K562 (cell line): ENCODE measurements at regions not wholly inside any gene's neighbourhood (a gene's known extent, or its start where the extent isn't known, plus 50 kb on each side); places are given as distances from the start of the nearest gene placed in this dataset.

Source experiments
- ATAC-seq: fragments of 200-7000 bp; cut with Tn5 transposase; 3 replicates; pipeline ENCODE4 v1.9.1; 2020; ENCODE audit warnings: moderate library complexity
- BruUV-seq: library from RNA; stranded (reverse); fragments of 400-500 nt; replicated peaks from 2 replicates; lab custom pipeline; 2021; lab: Mats Ljungman, UMichigan
- CTCF ChIA-PET: fragments of 300-600 bp; formaldehyde crosslinking; extraction: SDS; loops from one replicate; lab custom pipeline; 2021; ENCODE audit warnings: low intra/inter-chr PET ratio; lab: Yijun Ruan, JAX
- POLR2A ChIA-PET: fragments of 300-600, 350-650 bp; sonication (Branson Sonifier 250); formaldehyde crosslinking; extraction: SDS; loops from one replicate; lab custom pipeline; 2021; ENCODE audit warnings: antibody characterized with exemption, inconsistent platforms; lab: Yijun Ruan, JAX
- DNase-seq, 4 experiments: peaks; one replicate each; pipeline versions ENCODE4 v3.0.0 to v3.0.0-alpha.2; 2011 to 2018; ENCODE audit warnings: low spot score in 3 of 4, mixed read lengths in 3 of 4; ENCODE audit errors: extremely low read depth in 1 of 4
- FAIRE-seq: peaks from 2 replicates; lab custom pipeline; 2011; peaks lifted over from hg19 to GRCh38; lab: Jason Lieb, UNC
- H2AFZ ChIP-seq: 2 replicates; pipeline ENCODE4 v1.6.0; 2011; ENCODE audit warnings: low read depth, low read length, control low read depth, inconsistent platforms
- H3K27ac ChIP-seq: fragments of 200-600 bp; 3 replicates; pipeline ENCODE4 v1.8.0; 2011; ENCODE audit warnings: low read depth, mild to moderate bottlenecking, control low read depth, inconsistent platforms, low read length, moderate library complexity, mixed read lengths; ENCODE audit errors: extremely low read depth
- H3K27me3 ChIP-seq, 2 experiments: fragments of 300-600 bp in 1 of 2; 2 replicates in 1 of 2; 3 replicates in 1 of 2; pipeline versions ENCODE4 v1.6.0 to v1.8.0; 2011; ENCODE audit warnings: inconsistent platforms in 2 of 2, low read length in 2 of 2, mild to moderate bottlenecking in 1 of 2, mixed read lengths in 1 of 2, moderate library complexity in 1 of 2; ENCODE audit not compliant: control insufficient read depth in 2 of 2, insufficient read depth in 2 of 2
- H3K36me3 ChIP-seq: fragments of 300-600 bp; 3 replicates; pipeline ENCODE4 v1.8.0; 2011; ENCODE audit warnings: mild to moderate bottlenecking, low read length, inconsistent platforms; ENCODE audit not compliant: control insufficient read depth, insufficient read depth
- H3K4me1 ChIP-seq, 2 experiments: fragments of 200-600 bp in 1 of 2; replicated peaks in 1 of 2; 2 replicates in 1 of 2; 3 replicates in 1 of 2; pipeline versions ENCODE4 v1.5.1 to v1.8.0; 2011; ENCODE audit warnings: inconsistent platforms in 2 of 2, low read length in 2 of 2, mild to moderate bottlenecking in 1 of 2, mixed read lengths in 1 of 2, moderate library complexity in 1 of 2; ENCODE audit not compliant: control insufficient read depth in 2 of 2, insufficient read depth in 2 of 2
- H3K4me2 ChIP-seq: 2 replicates; pipeline ENCODE4 v1.6.1; 2011; ENCODE audit warnings: low read length, control low read depth, inconsistent platforms, mixed read lengths; ENCODE audit not compliant: insufficient read depth
- H3K4me3 ChIP-seq: fragments of 200-600 bp; sonication (generic), shearing (Covaris generic); 2 replicates; pipeline ENCODE4 v1.5.1; 2016; ENCODE audit warnings: control low read depth, inconsistent platforms
- H3K79me2 ChIP-seq: fragments of 200-600 bp; 3 replicates; pipeline ENCODE4 v1.8.0; 2011; ENCODE audit warnings: low read length, inconsistent platforms; ENCODE audit not compliant: control insufficient read depth, insufficient read depth
- H3K9ac ChIP-seq, 2 experiments: 2 replicates each; pipeline versions ENCODE4 v1.6.0 to v1.6.1; 2011; ENCODE audit warnings: low read depth in 2 of 2, low read length in 2 of 2, control low read depth in 1 of 2, inconsistent platforms in 1 of 2, mild to moderate bottlenecking in 1 of 2, mixed read lengths in 1 of 2; ENCODE audit not compliant: insufficient read depth in 1 of 2
- H3K9me1 ChIP-seq: one replicate; pipeline ENCODE4 v1.6.0; 2011; ENCODE audit warnings: inconsistent platforms, mild to moderate bottlenecking, low read length, moderate library complexity; ENCODE audit not compliant: control insufficient read depth, insufficient read depth
- H3K9me3 ChIP-seq: replicated peaks from 2 replicates; pipeline ENCODE4 v1.5.1; 2011; ENCODE audit warnings: low read depth, low read length, inconsistent platforms; ENCODE audit not compliant: control insufficient read depth, insufficient read depth
- H4K20me1 ChIP-seq: replicated peaks from 2 replicates; pipeline ENCODE4 v1.6.1; 2011; ENCODE audit warnings: low read length, inconsistent platforms, mixed read lengths; ENCODE audit not compliant: control insufficient read depth, insufficient read depth
- CEBPG ChIP-seq, 3 experiments: fragments of 200-800 bp in 1 of 3; sonication (Bioruptor generic) in 1 of 3; sonication (generic) in 1 of 3; formaldehyde crosslinking in 1 of 3; IDR thresholded peaks in 2 of 3; conservative IDR thresholded peaks in 1 of 3; 2 replicates each; pipeline versions ENCODE4 v1.6.1 to v1.8.0; 2016 to 2022; ENCODE audit warnings: missing compliant biosample characterization in 2 of 3, missing genetic modification characterization in 2 of 3, mild to moderate bottlenecking in 1 of 3, missing genetic modification reagents in 1 of 3
- NR3C1 ChIP-seq: sonication (generic); formaldehyde crosslinking; IDR thresholded peaks from 2 replicates; pipeline ENCODE4 v1.8.1; 2022; ENCODE audit warnings: missing genetic modification reagents
- TRIM24 ChIP-seq, 2 experiments: fragments of 450-650 bp; IDR thresholded peaks; 2 replicates each; pipeline ENCODE4 v1.6.1; 2016
- VEZF1 ChIP-seq: fragments of 200-800 bp; sonication (Bioruptor generic); IDR thresholded peaks from 2 replicates; pipeline ENCODE4 v1.6.1; 2017; ENCODE audit warnings: missing genetic modification characterization, missing compliant biosample characterization
- WGBS: fragments of 100-300 bp; shearing (Covaris generic); methylation state at CpG from one replicate; pipeline ENCODE4 v1.1.6; 2016; ENCODE audit warnings: low coverage, mixed read lengths; ENCODE audit not compliant: insufficient coverage; ENCODE audit errors: missing lambda C conversion rate; 5-methylcytosine and 5-hydroxymethylcytosine counted together
- in situ Hi-C: fragments of 300-500 bp; cut with MboI; formaldehyde crosslinking; loops from 4 replicates; pipeline ENCODE4 v1.15.0; 2018; ENCODE audit warnings: inconsistent platforms, mixed read lengths
- intact Hi-C: fragments of 100-400 bp; cut with micrococcal nuclease; formaldehyde crosslinking; loops from 2 replicates; pipeline ENCODE4 v1.14.2; 2022
- TF ChIP-seq, protein P1 (sequence below): IDR thresholded peaks from 2 replicates; pipeline ENCODE4 v1.6.1; 2014; ENCODE audit warnings: antibody characterized with exemption
- TF ChIP-seq, protein P2 (sequence below): fragments of 450-650 bp; formaldehyde crosslinking; IDR thresholded peaks from 2 replicates; pipeline ENCODE4 v1.4.0; 2022; ENCODE audit warnings: missing genetic modification characterization

GRCh38 chr10:21315645-21316220 is 209.7 kb downstream of the SKIDA1 start:
- no peak overlapping the region for H3K4me2 ChIP-seq
- ATAC-seq = peak; percentile 78
- no peaks in the 10 kb centered on the region for H3K9me3 ChIP-seq
- H3K27ac ChIP-seq = no peak overlapping the region
- TF ChIP-seq VEZF1 = peak; percentile 52; the same call in 1 of the 2 replicates
- no peak for TF ChIP-seq TRIM24 (IDR thresholded peaks at IDR 0.05)
- TF ChIP-seq, protein P1, sequence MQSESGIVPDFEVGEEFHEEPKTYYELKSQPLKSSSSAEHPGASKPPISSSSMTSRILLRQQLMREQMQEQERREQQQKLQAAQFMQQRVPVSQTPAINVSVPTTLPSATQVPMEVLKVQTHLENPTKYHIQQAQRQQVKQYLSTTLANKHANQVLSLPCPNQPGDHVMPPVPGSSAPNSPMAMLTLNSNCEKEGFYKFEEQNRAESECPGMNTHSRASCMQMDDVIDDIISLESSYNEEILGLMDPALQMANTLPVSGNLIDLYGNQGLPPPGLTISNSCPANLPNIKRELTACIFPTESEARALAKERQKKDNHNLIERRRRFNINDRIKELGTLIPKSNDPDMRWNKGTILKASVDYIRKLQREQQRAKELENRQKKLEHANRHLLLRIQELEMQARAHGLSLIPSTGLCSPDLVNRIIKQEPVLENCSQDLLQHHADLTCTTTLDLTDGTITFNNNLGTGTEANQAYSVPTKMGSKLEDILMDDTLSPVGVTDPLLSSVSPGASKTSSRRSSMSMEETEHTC = no peak
- no peak for TF ChIP-seq NR3C1 (CRISPR knock-in tag)
- TF ChIP-seq, protein P2, sequence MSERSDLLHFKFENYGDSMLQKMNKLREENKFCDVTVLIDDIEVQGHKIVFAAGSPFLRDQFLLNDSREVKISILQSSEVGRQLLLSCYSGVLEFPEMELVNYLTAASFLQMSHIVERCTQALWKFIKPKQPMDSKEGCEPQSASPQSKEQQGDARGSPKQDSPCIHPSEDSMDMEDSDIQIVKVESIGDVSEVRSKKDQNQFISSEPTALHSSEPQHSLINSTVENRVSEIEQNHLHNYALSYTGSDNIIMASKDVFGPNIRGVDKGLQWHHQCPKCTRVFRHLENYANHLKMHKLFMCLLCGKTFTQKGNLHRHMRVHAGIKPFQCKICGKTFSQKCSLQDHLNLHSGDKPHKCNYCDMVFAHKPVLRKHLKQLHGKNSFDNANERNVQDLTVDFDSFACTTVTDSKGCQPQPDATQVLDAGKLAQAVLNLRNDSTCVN (CRISPR knock-in tag) = no peak
- no peak for TF ChIP-seq CEBPG (CRISPR knock-in tag; IDR thresholded peaks at IDR 0.05)
- TF ChIP-seq CEBPG (tag; conservative IDR thresholded peaks at IDR 0.05 in 1 of 2, IDR thresholded peaks at IDR 0.05 in 1 of 2) = no peak
- TF ChIP-seq, all 486 proteins: peak for 1
- WGBS = 18% methylated on average over 4 of the region's 5 CpGs
- FAIRE-seq (peak; percentile 6), DNase-seq (peak in 1 of 4 experiments; percentile 59)
- Histone ChIP-seq H3K27me3 (peaks cover 0 to 15% of the 10 kb centered on the region in 2 experiments; a peak in 1 of 5 replicates), H3K4me3 (no peak overlapping the region), H3K36me3 (no peaks in the 10 kb centered on the region), H3K9ac (0 out of 4 replicates have a peak overlapping the region, but pooled peaks of 1 of the 2 experiments have one; percentile 21), H3K79me2 (no peaks in the 10 kb centered on the region), H4K20me1 (no peaks in the 10 kb centered on the region), H3K4me1 (no peaks in the 10 kb centered on the region; a peak in 2 of 5 replicates), H3K9me1 (no peaks in the 10 kb centered on the region), H2AFZ (no peak overlapping the region)
- intact Hi-C loops = no loop called here
- POLR2A ChIA-PET = interaction anchor here (0.7 kb wide), 1 partner anchor 140 kb away, joined by 3 read pairs; no protein-coding TSS in a partner anchor
- CTCF ChIA-PET = no interaction called here
- in situ Hi-C loops = no loop called here
- no TSS peak for BruUV-seq
